Osteocyte (in vitro differentiated cells): ENCODE measurements at regions not wholly inside any gene's neighbourhood (a gene's known extent, or its start where the extent isn't known, plus 50 kb on each side); places are given as distances from the start of the nearest gene placed in this dataset.

Source experiments
- DNase-seq: peaks from one replicate; pipeline ENCODE4 v3.0.0; 2021; ENCODE audit warnings: mixed read lengths; ENCODE audit not compliant: unreplicated experiment; ENCODE audit errors: extremely low spot score
- H3K27ac Mint-ChIP-seq: one replicate; pipeline ENCODE4 v1.8.0; 2021; ENCODE audit warnings: mild to moderate bottlenecking, mixed read lengths; ENCODE audit not compliant: unreplicated experiment
- H3K27me3 Mint-ChIP-seq: one replicate; pipeline ENCODE4 v1.8.0; 2021; ENCODE audit warnings: mixed read lengths; ENCODE audit not compliant: unreplicated experiment
- H3K36me3 Mint-ChIP-seq: one replicate; pipeline ENCODE4 v1.8.0; 2021; ENCODE audit warnings: mixed read lengths; ENCODE audit not compliant: unreplicated experiment
- H3K4me1 Mint-ChIP-seq: one replicate; pipeline ENCODE4 v1.8.0; 2021; ENCODE audit warnings: mixed read lengths; ENCODE audit not compliant: unreplicated experiment
- H3K4me3 Mint-ChIP-seq: one replicate; pipeline ENCODE4 v1.8.0; 2021; ENCODE audit warnings: mild to moderate bottlenecking, moderate library complexity, mixed read lengths; ENCODE audit not compliant: unreplicated experiment
- H3K9me3 Mint-ChIP-seq: one replicate; pipeline ENCODE4 v1.8.0; 2021; ENCODE audit warnings: mixed read lengths; ENCODE audit not compliant: unreplicated experiment
- TF ChIP-seq, protein P1 (sequence below): fragments of 200-600 bp; sonication (generic); IDR thresholded peaks from 2 replicates; pipeline ENCODE4 v1.5.0; 2021; ENCODE audit warnings: antibody characterized with exemption, mild to moderate bottlenecking, moderate library complexity

DNA sequence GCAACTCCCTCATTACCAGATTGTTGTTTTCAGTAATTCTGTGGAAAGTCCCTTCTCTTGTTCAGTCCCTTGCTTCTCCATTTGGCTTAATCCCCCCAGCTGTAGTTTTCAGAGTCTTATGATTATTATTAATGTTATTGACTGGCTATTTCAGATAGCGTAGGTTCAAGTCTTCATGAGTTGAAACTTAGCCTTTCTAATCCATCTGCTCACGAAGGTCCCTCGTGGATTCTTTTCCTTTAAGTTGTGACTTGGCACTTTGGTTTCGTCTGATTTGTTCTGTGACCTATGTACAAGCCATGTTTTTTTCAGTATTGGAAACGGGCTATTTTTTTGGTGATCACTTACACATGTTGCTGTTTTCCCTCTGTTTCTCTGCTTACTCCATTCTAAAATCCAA is 260.3 kb downstream of the TMEM167A start:
- TF ChIP-seq, protein P1, sequence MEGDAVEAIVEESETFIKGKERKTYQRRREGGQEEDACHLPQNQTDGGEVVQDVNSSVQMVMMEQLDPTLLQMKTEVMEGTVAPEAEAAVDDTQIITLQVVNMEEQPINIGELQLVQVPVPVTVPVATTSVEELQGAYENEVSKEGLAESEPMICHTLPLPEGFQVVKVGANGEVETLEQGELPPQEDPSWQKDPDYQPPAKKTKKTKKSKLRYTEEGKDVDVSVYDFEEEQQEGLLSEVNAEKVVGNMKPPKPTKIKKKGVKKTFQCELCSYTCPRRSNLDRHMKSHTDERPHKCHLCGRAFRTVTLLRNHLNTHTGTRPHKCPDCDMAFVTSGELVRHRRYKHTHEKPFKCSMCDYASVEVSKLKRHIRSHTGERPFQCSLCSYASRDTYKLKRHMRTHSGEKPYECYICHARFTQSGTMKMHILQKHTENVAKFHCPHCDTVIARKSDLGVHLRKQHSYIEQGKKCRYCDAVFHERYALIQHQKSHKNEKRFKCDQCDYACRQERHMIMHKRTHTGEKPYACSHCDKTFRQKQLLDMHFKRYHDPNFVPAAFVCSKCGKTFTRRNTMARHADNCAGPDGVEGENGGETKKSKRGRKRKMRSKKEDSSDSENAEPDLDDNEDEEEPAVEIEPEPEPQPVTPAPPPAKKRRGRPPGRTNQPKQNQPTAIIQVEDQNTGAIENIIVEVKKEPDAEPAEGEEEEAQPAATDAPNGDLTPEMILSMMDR: no peak
- Mint-ChIP-seq H3K4me3 (no peak overlapping the region), H3K27ac (no peak overlapping the region), H3K27me3 (no peaks in the 10 kb centered on the region), H3K4me1 (peaks cover 9% of the 10 kb centered on the region), H3K9me3 (no peaks in the 10 kb centered on the region), H3K36me3 (no peaks in the 10 kb centered on the region)
- DNase-seq: no peak

DNA sequence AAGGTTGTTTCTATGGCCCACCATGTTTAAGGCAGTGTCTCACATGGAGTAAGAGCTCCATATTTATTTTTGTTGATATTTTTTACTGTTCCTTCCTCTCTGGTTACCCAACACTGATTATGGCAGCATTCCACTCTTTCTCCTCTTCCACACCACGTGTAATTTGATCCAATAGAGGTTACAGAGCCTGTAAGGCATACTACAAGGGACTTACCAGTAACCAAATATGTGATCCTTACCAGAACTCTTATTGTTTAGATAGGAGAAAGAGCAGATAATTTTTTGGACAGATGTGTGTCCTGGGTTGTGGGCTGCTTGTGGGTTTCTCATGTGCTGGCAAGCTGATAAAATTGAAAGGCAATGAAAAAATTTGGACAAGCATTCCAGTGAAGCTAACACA is 261.3 kb downstream of the TMEM167A start:
- DNase-seq: no peak
- TF ChIP-seq, protein P1: no peak
- Mint-ChIP-seq H3K4me3 (no peak overlapping the region), H3K36me3 (no peaks in the 10 kb centered on the region), H3K9me3 (no peaks in the 10 kb centered on the region), H3K4me1 (peaks cover 9% of the 10 kb centered on the region), H3K27me3 (no peaks in the 10 kb centered on the region), H3K27ac (no peak overlapping the region)

DNA sequence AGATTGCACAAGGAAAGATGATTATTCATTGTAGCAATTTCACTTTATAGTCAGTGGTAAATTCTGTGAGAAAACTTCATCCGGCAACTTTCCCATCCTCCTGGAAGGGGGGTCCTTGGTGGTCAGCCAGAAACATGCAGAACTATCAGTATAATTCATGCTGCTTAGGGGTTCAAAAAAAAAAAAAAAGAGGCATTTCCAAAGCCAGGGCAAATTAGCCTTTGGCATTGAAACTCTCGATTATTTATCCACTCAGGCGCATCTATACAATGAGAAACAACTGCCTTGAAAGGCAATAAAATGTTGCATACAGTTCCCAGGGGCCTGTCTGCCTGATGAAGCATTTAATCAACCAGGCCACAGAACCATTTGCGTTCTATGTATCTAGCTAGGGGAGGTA is 263.3 kb downstream of the TMEM167A start:
- TF ChIP-seq, protein P1: no peak
- Mint-ChIP-seq H3K4me1 (peaks cover 9% of the 10 kb centered on the region), H3K36me3 (no peaks in the 10 kb centered on the region), H3K27ac (no peak overlapping the region), H3K9me3 (no peaks in the 10 kb centered on the region), H3K27me3 (no peaks in the 10 kb centered on the region), H3K4me3 (no peak overlapping the region)
- no peak for DNase-seq

DNA sequence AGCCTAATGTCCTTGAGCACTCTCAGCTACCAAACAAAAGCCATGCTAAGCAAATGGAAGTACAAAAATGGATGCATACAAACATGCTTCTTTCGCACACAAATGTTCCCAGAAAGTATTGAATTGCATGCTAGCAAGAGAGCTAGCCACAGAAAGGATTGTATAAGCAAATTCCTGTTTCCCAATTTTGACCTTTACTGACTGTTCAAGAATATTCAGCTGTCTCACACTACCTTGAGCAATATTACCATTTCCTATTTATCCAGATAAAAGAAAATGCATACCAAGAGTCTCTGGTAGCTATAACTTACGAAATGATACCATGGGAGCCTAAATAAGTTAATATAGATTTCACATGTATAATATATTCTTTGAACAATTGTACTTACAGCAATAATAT is 264.6 kb downstream of the TMEM167A start:
- Mint-ChIP-seq H3K27me3 (no peaks in the 10 kb centered on the region), H3K36me3 (no peaks in the 10 kb centered on the region), H3K27ac (no peak overlapping the region), H3K9me3 (no peaks in the 10 kb centered on the region), H3K4me3 (no peak overlapping the region), H3K4me1 (peaks cover 9% of the 10 kb centered on the region)
- TF ChIP-seq, protein P1: no peak
- DNase-seq: no peak

DNA sequence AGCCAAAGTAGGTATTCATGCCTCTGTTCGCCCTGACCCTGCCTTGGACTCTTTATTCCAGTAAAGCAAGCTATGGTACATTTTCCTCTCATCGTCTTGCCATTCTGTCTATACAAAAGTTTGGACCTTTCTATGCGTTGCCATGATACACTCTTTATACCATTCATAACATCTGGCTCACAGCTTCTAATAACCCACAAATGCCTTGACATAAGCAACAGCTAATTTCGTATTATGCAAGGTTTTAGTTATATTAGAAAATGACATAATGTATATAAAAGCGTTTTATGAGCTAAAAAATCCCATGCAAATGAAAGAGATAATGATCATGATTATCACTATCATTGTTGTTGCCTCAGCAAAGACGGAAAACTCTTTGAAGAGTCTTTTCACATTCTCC is 265.7 kb downstream of the TMEM167A start:
- H3K4me1 Mint-ChIP-seq: peaks cover 9% of the 10 kb centered on the region
- no peaks in the 10 kb centered on the region for H3K36me3 Mint-ChIP-seq
- H3K9me3 Mint-ChIP-seq: no peaks in the 10 kb centered on the region
- H3K4me3 Mint-ChIP-seq: no peak overlapping the region
- TF ChIP-seq, protein P1: no peak
- H3K27me3 Mint-ChIP-seq: no peaks in the 10 kb centered on the region
- no peak for DNase-seq
- H3K27ac Mint-ChIP-seq: no peak overlapping the region
